A549 (cell line): ENCODE measurements at regions not wholly inside any gene's neighbourhood (a gene's known extent, or its start where the extent isn't known, plus 50 kb on each side); places are given as distances from the start of the nearest gene placed in this dataset.

Experiments used
- ATAC-seq, 2 experiments: fragments of 200-7000 bp in 1 of 2; fragments of >200 bp in 1 of 2; cut with Nextera tagmentation in 1 of 2; cut with Tn5 transposase in 1 of 2; 3 replicates each; pipeline versions ENCODE4 v1.8.0 to v1.9.1; 2018 to 2020; ENCODE audit warnings: mild to moderate bottlenecking in 1 of 2, moderate library complexity in 1 of 2
- CTCF ChIA-PET: fragments of 300-600 bp; sonication (Branson Sonifier 250); formaldehyde crosslinking; extraction: SDS; loops from one replicate; lab custom pipeline; 2021; ENCODE audit warnings: antibody characterized with exemption, inconsistent platforms; lab: Yijun Ruan, JAX
- POLR2A ChIA-PET: fragments of 350-600 bp; formaldehyde crosslinking; extraction: SDS; loops from one replicate; lab custom pipeline; 2021; ENCODE audit warnings: antibody characterized with exemption, inconsistent platforms; lab: Yijun Ruan, JAX
- DNase-seq, 2 experiments: peaks; one replicate each; pipeline versions ENCODE4 v3.0.0 to v3.0.0-alpha.2; 2011 to 2016; ENCODE audit warnings: low read depth in 1 of 2, low spot score in 1 of 2
- FAIRE-seq: peaks from 2 replicates; lab custom pipeline; 2011; peaks lifted over from hg19 to GRCh38; lab: Jason Lieb, UNC
- H3K27ac ChIP-seq, 2 experiments: fragments of >200 bp; sonication (Bioruptor Twin); formaldehyde crosslinking; 3 replicates each; pipeline ENCODE4 v1.5.1; 2016 to 2017
- H3K4me1 ChIP-seq: fragments of >200 bp; sonication (Bioruptor Twin); formaldehyde crosslinking; 3 replicates; pipeline ENCODE4 v1.6.1; 2016
- H3K4me2 ChIP-seq: fragments of >200 bp; sonication (Bioruptor Twin); formaldehyde crosslinking; 3 replicates; pipeline ENCODE4 v1.6.1; 2016
- H3K4me3 ChIP-seq: fragments of >200 bp; sonication (Bioruptor Twin); formaldehyde crosslinking; 3 replicates; pipeline ENCODE4 v1.5.1; 2016
- H3K9me3 ChIP-seq: fragments of >200 bp; sonication (Bioruptor Twin); formaldehyde crosslinking; 3 replicates; pipeline ENCODE4 v1.6.1; 2016
- BHLHE40 ChIP-seq: IDR thresholded peaks from 2 replicates; pipeline ENCODE4 v1.6.1; 2012; ENCODE audit warnings: low read depth, low read length, inconsistent platforms
- CBX8 ChIP-seq: fragments of 200-600 bp; sonication (generic); IDR thresholded peaks from 2 replicates; pipeline ENCODE4 v1.6.1; 2016
- CEBPB ChIP-seq, 2 experiments: fragments of >200 bp in 1 of 2; sonication (Bioruptor Twin) in 1 of 2; formaldehyde crosslinking in 1 of 2; IDR thresholded peaks; 2 replicates each; pipeline ENCODE4 v1.6.1; 2012 to 2016
- CHD2 ChIP-seq: fragments of 150-350 bp; IDR thresholded peaks from 2 replicates; pipeline ENCODE4 v1.6.1; 2014; ENCODE audit warnings: low read length; ENCODE audit not compliant: partially characterized antibody
- EP300 ChIP-seq, 2 experiments: fragments of >200 bp; sonication (Bioruptor Twin); formaldehyde crosslinking; IDR thresholded peaks; 2 replicates in 1 of 2; 3 replicates in 1 of 2; pipeline ENCODE4 v1.6.1; 2016 to 2017
- ESRRA ChIP-seq: fragments of 150-350 bp; IDR thresholded peaks from 2 replicates; pipeline ENCODE4 v1.6.1; 2014; ENCODE audit warnings: mild to moderate bottlenecking, low read length, borderline replicate concordance
- HDAC2 ChIP-seq: fragments of 200-600 bp; sonication (generic); IDR thresholded peaks from 2 replicates; pipeline ENCODE4 v1.6.1; 2016
- HEYL ChIP-seq: fragments of 250-450 bp; sonication (Bioruptor Pico); IDR thresholded peaks from 2 replicates; pipeline ENCODE4 v1.8.0; 2021; ENCODE audit warnings: mild to moderate bottlenecking, moderate library complexity
- HOXA7 ChIP-seq: fragments of 250-450 bp; sonication (Bioruptor Pico); IDR thresholded peaks from 2 replicates; pipeline ENCODE4 v1.5.0; 2020; ENCODE audit warnings: mild to moderate bottlenecking, moderate library complexity
- JUN ChIP-seq, 2 experiments: fragments of >200 bp; sonication (Bioruptor Twin); formaldehyde crosslinking; IDR thresholded peaks; 2 replicates in 1 of 2; 3 replicates in 1 of 2; pipeline ENCODE4 v1.6.1; 2016 to 2017
- KDM1A ChIP-seq: fragments of 200-600 bp; sonication (generic); IDR thresholded peaks from 2 replicates; pipeline ENCODE4 v1.6.1; 2016; ENCODE audit warnings: low read depth, mild to moderate bottlenecking
- MAZ ChIP-seq: fragments of 150-350 bp; IDR thresholded peaks from 2 replicates; pipeline ENCODE4 v1.6.1; 2014; ENCODE audit warnings: antibody characterized with exemption, low read depth, low read length, borderline replicate concordance
- MYC ChIP-seq: IDR thresholded peaks from 2 replicates; pipeline ENCODE4 v1.6.1; 2012; ENCODE audit warnings: mild to moderate bottlenecking, inconsistent platforms, low read length, improper control_type of control experiment, borderline replicate concordance
- NR3C1 ChIP-seq: fragments of >200 bp; sonication (Bioruptor Twin); formaldehyde crosslinking; IDR thresholded peaks from 3 replicates; pipeline ENCODE4 v1.6.1; 2017
- PHF8 ChIP-seq: fragments of 200-600 bp; sonication (generic); IDR thresholded peaks from 2 replicates; pipeline ENCODE4 v1.6.1; 2016; ENCODE audit warnings: low read depth, mild to moderate bottlenecking, antibody characterized with exemption, moderate library complexity, borderline replicate concordance
- POLR2AphosphoS2 ChIP-seq: conservative IDR thresholded peaks from 2 replicates; pipeline ENCODE4 v1.6.1; 2012; ENCODE audit warnings: low read length, improper control_type of control experiment, inconsistent platforms
- RAD21 ChIP-seq, 2 experiments: fragments of >200 bp in 1 of 2; sonication (Bioruptor Twin) in 1 of 2; formaldehyde crosslinking in 1 of 2; IDR thresholded peaks in 1 of 2; conservative IDR thresholded peaks in 1 of 2; 2 replicates in 1 of 2; 3 replicates in 1 of 2; pipeline ENCODE4 v1.6.1; 2012 to 2018; ENCODE audit warnings: inconsistent platforms in 1 of 2
- RARB ChIP-seq: fragments of 250-450 bp; sonication (Bioruptor Pico); IDR thresholded peaks from 2 replicates; pipeline ENCODE4 v1.8.0; 2021; ENCODE audit warnings: mild to moderate bottlenecking, moderate library complexity
- RCOR1 ChIP-seq: fragments of 150-350 bp; IDR thresholded peaks from 2 replicates; pipeline ENCODE4 v1.6.1; 2014; ENCODE audit warnings: antibody characterized with exemption, low read length, low read depth
- RFX5 ChIP-seq: fragments of 450-650 bp; IDR thresholded peaks from 2 replicates; pipeline ENCODE4 v1.7.1; 2014; ENCODE audit warnings: antibody characterized with exemption, mild to moderate bottlenecking, moderate library complexity
- RNF2 ChIP-seq: fragments of 200-600 bp; sonication (generic); IDR thresholded peaks from 2 replicates; pipeline ENCODE4 v1.6.1; 2016; ENCODE audit warnings: low read depth, mild to moderate bottlenecking, antibody characterized with exemption, moderate library complexity, borderline replicate concordance
- SMC3 ChIP-seq: fragments of >200 bp; sonication (Bioruptor Twin); formaldehyde crosslinking; IDR thresholded peaks from 3 replicates; pipeline ENCODE4 v1.6.1; 2018; ENCODE audit warnings: inconsistent platforms
- TP53 ChIP-seq: fragments of 250-450 bp; sonication (Bioruptor Pico); IDR thresholded peaks from 2 replicates; pipeline ENCODE4 v1.5.0; 2021; ENCODE audit warnings: mild to moderate bottlenecking, moderate library complexity
- ZNF302 ChIP-seq: fragments of 250-450 bp; sonication (Bioruptor Pico); IDR thresholded peaks from 2 replicates; pipeline ENCODE4 v1.9.0; 2021; ENCODE audit warnings: inconsistent platforms, mild to moderate bottlenecking, moderate library complexity
- ZSCAN20 ChIP-seq: fragments of 250-450 bp; sonication (Bioruptor Pico); IDR thresholded peaks from 2 replicates; pipeline ENCODE4 v1.8.0; 2022; ENCODE audit warnings: mild to moderate bottlenecking, moderate library complexity
- WGBS: methylation state at CpG from one replicate; pipeline ENCODE4 v1.1.6; 2017; ENCODE audit errors: missing lambda C conversion rate; 5-methylcytosine and 5-hydroxymethylcytosine counted together
- TF ChIP-seq, protein P1 (sequence below): IDR thresholded peaks from 2 replicates; pipeline ENCODE4 v1.6.1; 2012
- TF ChIP-seq, protein P2 (sequence below): fragments of >200 bp; sonication (Bioruptor Twin); formaldehyde crosslinking; IDR thresholded peaks from 3 replicates; pipeline ENCODE4 v1.6.1; 2016

DNA sequence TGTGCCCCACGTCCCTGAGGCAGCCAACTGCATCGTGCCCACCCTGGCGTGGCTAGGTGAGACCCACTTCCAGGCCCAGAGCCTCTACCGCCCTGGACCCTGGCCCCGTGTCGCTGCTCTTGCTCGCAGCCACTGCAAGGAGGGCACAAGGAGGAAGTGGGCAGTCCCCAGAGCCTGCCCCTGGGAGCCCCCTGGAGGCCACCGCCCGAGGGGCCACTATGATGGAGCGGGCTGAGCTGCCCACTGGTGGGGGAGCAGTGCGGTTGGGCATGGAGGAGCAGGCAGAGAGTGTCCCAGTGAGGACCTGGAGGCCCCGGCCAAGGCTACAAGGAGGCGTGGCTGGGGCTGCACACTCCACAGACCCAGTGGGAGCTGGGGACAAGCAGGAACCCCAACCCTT is 323.6 kb downstream of the PCNX1 start (continued):
- TF ChIP-seq JUN (IDR thresholded peaks at IDR 0.05) (no peak), TP53 (no peak), ZNF302 (CRISPR knock-in tag) (no peak), CBX8 (no peak), EP300 (IDR thresholded peaks at IDR 0.05) (no peak), ZSCAN20 (CRISPR knock-in tag) (no peak)

DNA sequence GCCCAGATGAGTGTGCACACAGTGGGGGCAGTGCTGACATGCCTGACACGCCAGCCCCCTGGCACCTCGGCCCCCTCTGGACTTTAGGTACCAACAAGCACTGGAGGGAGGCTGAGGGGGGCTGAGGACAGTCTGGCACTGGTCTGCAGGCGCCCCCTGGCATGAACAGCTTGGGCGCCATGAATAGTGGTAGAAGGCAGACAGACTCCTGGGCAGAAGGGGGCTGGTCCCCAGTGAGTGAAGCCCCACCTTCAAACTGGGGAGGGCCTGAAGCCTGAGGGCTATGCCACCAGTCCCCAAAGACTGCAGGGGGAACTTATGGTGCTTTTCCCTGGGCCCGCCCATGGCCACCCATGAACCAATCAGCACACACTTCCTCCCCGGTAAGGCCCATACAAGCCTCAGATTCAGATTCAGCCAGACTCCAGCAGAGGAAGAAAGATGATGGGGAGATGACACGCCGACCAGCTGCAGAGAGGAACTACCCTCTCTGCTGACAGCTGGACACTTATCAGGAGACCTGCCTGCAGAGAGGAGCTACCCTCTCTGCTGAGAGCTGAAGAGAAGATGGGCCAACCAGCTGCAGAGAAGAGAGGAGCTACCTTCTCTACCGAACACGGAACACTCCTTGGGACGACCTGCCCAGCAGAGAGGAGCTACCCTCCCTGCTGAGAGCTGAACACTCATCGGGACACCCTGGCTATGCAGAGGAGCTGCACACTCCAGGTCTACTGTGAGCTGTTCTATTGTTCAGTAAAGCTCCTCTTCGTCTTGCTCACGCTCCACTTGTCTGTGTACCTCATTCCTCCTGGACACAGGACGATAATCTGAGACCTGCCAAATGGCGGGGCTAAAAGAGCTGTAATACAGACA is 324.5 kb downstream of the PCNX1 start:
- no peak for DNase-seq
- FAIRE-seq: no peak
- ChIA-PET POLR2A (no interaction called here), CTCF (interaction anchor here (0.7 kb wide), 1 partner anchor 517 kb away, joined by 3 read pairs; no protein-coding TSS in a partner anchor)
- Histone ChIP-seq H3K4me2 (no peak overlapping the region), H3K27ac (no peak overlapping the region), H3K4me1 (no peaks in the 10 kb centered on the region), H3K9me3 (no peaks in the 10 kb centered on the region), H3K4me3 (no peak overlapping the region)
- 65% methylated on average over 12 of the region's 16 CpGs for WGBS
- peak in 1 of 2 experiments; percentile 56; a peak in 3 of 6 replicates for ATAC-seq
- no peak for TF ChIP-seq RFX5
- TF ChIP-seq MYC: no peak

DNA sequence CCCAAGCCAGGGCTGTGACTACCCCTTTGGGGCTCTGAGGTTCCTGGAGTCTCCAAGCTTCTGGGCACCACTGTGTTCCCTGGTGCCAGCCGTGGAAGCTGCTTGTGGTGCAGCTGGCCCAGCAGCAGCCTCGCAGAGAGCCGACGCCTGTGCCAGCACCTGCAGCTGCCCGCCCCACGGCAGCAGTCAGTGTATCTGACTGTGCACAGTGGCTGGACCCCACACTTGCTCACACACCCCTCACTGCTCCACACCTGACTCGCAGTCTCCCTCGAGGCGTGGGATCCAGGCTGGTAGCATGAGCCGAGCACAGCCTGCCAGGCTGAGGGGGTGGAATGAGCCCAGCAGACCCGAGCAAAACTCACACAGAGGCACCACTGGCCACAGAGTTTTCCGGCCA is 325.2 kb downstream of the PCNX1 start:
- no peak overlapping the region for H3K4me3 ChIP-seq
- no peak for DNase-seq
- POLR2A ChIA-PET: no interaction called here
- H3K9me3 ChIP-seq: no peaks in the 10 kb centered on the region
- 56% methylated on average over 3 of the region's 12 CpGs for WGBS
- no peak overlapping the region for H3K4me2 ChIP-seq
- H3K4me1 ChIP-seq: no peaks in the 10 kb centered on the region
- H3K27ac ChIP-seq: no peak overlapping the region
- CTCF ChIA-PET: no interaction called here
- peak in 1 of 2 experiments; percentile 29; a peak in 2 of 6 replicates for ATAC-seq
- TF ChIP-seq RCOR1 (no peak), CHD2 (no peak), HDAC2 (no peak), SMC3 (no peak), HOXA7 (no peak), RNF2 (no peak), NR3C1 (no peak), BHLHE40 (no peak), ESRRA (no peak), POLR2AphosphoS2 (no peak)
- TF ChIP-seq, protein P1, sequence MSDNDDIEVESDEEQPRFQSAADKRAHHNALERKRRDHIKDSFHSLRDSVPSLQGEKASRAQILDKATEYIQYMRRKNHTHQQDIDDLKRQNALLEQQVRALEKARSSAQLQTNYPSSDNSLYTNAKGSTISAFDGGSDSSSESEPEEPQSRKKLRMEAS: no peak
- no peak for FAIRE-seq

DNA sequence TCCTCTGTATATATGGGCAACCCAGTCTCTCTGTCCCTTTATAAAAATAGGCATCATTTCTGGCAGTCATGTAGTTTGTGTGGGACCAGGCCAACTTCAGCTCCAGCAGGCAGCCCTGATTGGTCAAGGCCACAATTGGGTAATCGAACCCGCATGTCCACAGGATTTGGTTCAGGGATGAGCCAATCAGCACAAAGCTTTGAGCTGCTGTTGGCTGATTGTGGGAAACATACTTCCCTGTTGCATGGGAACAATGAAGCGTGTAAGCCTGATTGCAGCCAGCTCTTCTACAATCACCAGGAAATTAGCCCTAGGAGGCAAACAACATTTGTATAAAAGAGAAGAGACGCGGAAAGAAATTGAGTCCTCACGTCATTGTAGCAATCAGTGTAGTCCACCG is 328.6 kb downstream of the PCNX1 start:
- TF ChIP-seq RNF2: no peak
- TF ChIP-seq CBX8: no peak
- TF ChIP-seq MAZ: no peak
- TF ChIP-seq, protein P2, sequence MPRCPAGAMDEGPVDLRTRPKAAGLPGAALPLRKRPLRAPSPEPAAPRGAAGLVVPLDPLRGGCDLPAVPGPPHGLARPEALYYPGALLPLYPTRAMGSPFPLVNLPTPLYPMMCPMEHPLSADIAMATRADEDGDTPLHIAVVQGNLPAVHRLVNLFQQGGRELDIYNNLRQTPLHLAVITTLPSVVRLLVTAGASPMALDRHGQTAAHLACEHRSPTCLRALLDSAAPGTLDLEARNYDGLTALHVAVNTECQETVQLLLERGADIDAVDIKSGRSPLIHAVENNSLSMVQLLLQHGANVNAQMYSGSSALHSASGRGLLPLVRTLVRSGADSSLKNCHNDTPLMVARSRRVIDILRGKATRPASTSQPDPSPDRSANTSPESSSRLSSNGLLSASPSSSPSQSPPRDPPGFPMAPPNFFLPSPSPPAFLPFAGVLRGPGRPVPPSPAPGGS: no peak
- TF ChIP-seq KDM1A: no peak
- TF ChIP-seq CEBPB (IDR thresholded peaks at IDR 0.05): no peak
- TF ChIP-seq PHF8: no peak
- TF ChIP-seq HEYL (CRISPR knock-in tag): no peak
- no peak for TF ChIP-seq RARB (CRISPR knock-in tag)
- no peak for TF ChIP-seq RAD21 (conservative IDR thresholded peaks at IDR 0.05 in 1 of 2, IDR thresholded peaks at IDR 0.05 in 1 of 2)
- Histone ChIP-seq H3K4me1 (no peaks in the 10 kb centered on the region), H3K4me2 (no peak overlapping the region), H3K9me3 (no peaks in the 10 kb centered on the region), H3K27ac (no peak overlapping the region), H3K4me3 (no peak overlapping the region)
- POLR2A ChIA-PET: no interaction called here
- ATAC-seq: no peak
- DNase-seq: no peak
- CTCF ChIA-PET: interaction anchor here (0.6 to 1.3 kb wide), 2 partner anchors 42 to 867 kb away, joined by 3 read pairs; no protein-coding TSS in a partner anchor
- WGBS: 69% methylated on average over 7 of the region's 7 CpGs
- FAIRE-seq: no peak
